HG03139 (cell line): ENCODE measurements at regions not wholly inside any gene's neighbourhood (a gene's known extent, or its start where the extent isn't known, plus 50 kb on each side); places are given as distances from the start of the nearest gene placed in this dataset.

Experiments
- ATAC-seq: cut with Tn5 transposase; IDR thresholded peaks from one replicate; pipeline ENCODE4 v1.9.1; 2021; ENCODE audit not compliant: unreplicated experiment

- ATAC-seq = no peak
These were observed 77.1 kb downstream of the CMPK2 start for GRCh38 chr2:6788614-6789013.

- ATAC-seq = no peak
These were observed 76.1 kb downstream of the CMPK2 start for GRCh38 chr2:6789559-6790138.

GRCh38 chr2:6791682-6792081, 74.0 kb downstream of the CMPK2 start:
- no peak for ATAC-seq

GRCh38 chr2:6792883-6793282, 72.8 kb downstream of the CMPK2 start:
- no peak for ATAC-seq

- no peak for ATAC-seq
These were observed 72.3 kb downstream of the CMPK2 start for GRCh38 chr2:6793371-6793770.

GRCh38 chr2:6793913-6794312, 71.8 kb downstream of the CMPK2 start:
- no peak for ATAC-seq

GRCh38 chr2:6794448-6794847, 71.3 kb downstream of the CMPK2 start:
- ATAC-seq = no peak
